ENCODE measurements at regions not wholly inside any gene's neighbourhood (a gene's known extent, or its start where the extent isn't known, plus 50 kb on each side); places are given as distances from the start of the nearest gene placed in this dataset.
"Not testable (repeated sequence)": the region's sequence is repeated elsewhere in the genome, so short reads cannot be mapped to it uniquely, and the experiment has no call there.

GRCh38 chr1:8151647-8152046 lies 125.5 kb upstream of the ERRFI1 start:
- Histone ChIP-seq H3K4me3 (no peak overlapping the region), H3K27ac (no peak overlapping the region), H3K79me2 (ENCODE audit: low read depth) (no peaks in the 10 kb centered on the region), H2AFZ (no peak overlapping the region), H3K36me3 (ENCODE audit: low read depth) (no peaks in the 10 kb centered on the region), H4K20me1 (ENCODE audit: insufficient read depth) (no peaks in the 10 kb centered on the region), H3F3A (ENCODE audit: insufficient read depth, low read depth) (peaks cover 33% of the 10 kb centered on the region), H3K27me3 (ENCODE audit: insufficient read depth, low read depth) (no peaks in the 10 kb centered on the region), H3K4me1 (replicated peaks; ENCODE audit: insufficient read depth) (peaks cover 30% of the 10 kb centered on the region), H3K4me2 (no peak overlapping the region), H3K9me2 (ENCODE audit: insufficient read depth) (no peaks in the 10 kb centered on the region), H3K9me3 (ENCODE audit: insufficient read depth, low read depth) (no peaks in the 10 kb centered on the region)
- TF ChIP-seq, protein P1, sequence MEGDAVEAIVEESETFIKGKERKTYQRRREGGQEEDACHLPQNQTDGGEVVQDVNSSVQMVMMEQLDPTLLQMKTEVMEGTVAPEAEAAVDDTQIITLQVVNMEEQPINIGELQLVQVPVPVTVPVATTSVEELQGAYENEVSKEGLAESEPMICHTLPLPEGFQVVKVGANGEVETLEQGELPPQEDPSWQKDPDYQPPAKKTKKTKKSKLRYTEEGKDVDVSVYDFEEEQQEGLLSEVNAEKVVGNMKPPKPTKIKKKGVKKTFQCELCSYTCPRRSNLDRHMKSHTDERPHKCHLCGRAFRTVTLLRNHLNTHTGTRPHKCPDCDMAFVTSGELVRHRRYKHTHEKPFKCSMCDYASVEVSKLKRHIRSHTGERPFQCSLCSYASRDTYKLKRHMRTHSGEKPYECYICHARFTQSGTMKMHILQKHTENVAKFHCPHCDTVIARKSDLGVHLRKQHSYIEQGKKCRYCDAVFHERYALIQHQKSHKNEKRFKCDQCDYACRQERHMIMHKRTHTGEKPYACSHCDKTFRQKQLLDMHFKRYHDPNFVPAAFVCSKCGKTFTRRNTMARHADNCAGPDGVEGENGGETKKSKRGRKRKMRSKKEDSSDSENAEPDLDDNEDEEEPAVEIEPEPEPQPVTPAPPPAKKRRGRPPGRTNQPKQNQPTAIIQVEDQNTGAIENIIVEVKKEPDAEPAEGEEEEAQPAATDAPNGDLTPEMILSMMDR (conservative IDR thresholded peaks at IDR 0.05), result no peak
- no peak for TF ChIP-seq EZH2 (IDR thresholded peaks at IDR 0.05; ENCODE audit: low read depth)
- no TSS peak for BruUV-seq (replicated peaks)
- CTCF ChIA-PET, result no interaction called here
- intact Hi-C loops (cut with micrococcal nuclease; ENCODE audit: unreplicated experiment), result loop anchor here (5.0 kb wide), 1 partner anchor 51 kb away; no protein-coding TSS in a partner anchor
- no peak for DNase-seq
- POLR2A ChIA-PET (ENCODE audit: unreplicated experiment), result interaction anchor here (0.7 kb wide), 1 partner anchor 1080 kb away, joined by 3 read pairs; no protein-coding TSS in a partner anchor

DNA sequence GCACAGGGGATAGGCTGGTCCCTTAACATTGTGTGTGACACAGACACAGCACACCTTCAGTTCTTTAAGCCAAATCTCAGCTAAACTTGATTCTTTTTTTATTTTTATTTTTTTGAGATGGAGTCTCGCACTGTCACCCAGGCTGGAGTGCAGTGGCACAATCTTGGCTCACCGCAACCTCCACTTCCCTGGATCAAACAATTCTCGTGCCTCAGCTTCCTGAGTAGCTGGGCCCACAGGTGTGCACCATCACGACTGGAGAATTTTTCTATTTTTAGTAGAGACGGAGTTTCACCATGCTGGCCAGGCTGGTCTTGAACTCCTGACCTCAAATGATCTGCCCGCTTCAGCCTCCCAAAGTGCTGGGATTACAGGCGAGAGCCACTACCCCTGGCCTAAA lies 123.6 kb upstream of the ERRFI1 start:
- DNase-seq; CTCF ChIA-PET; H3K9me3 ChIP-seq (ENCODE audit: insufficient read depth, low read depth); H3K9me2 ChIP-seq (ENCODE audit: insufficient read depth); H3K4me2 ChIP-seq; H3K27ac ChIP-seq; H2AFZ ChIP-seq; POLR2A ChIA-PET (ENCODE audit: unreplicated experiment); H3K79me2 ChIP-seq (ENCODE audit: low read depth); H3K4me3 ChIP-seq; H3K36me3 ChIP-seq (ENCODE audit: low read depth); H3K27me3 ChIP-seq (ENCODE audit: insufficient read depth, low read depth); H4K20me1 ChIP-seq (ENCODE audit: insufficient read depth); BruUV-seq (replicated peaks): not testable (repeated sequence)
- intact Hi-C loops (cut with micrococcal nuclease; ENCODE audit: unreplicated experiment), result loop anchor here (5.0 kb wide), 1 partner anchor 53 kb away; no protein-coding TSS in a partner anchor
- H3K4me1 ChIP-seq (replicated peaks; ENCODE audit: insufficient read depth), result peaks cover 11% of the 10 kb centered on the region
- H3F3A ChIP-seq (ENCODE audit: insufficient read depth, low read depth), result peaks cover 17% of the 10 kb centered on the region

DNA sequence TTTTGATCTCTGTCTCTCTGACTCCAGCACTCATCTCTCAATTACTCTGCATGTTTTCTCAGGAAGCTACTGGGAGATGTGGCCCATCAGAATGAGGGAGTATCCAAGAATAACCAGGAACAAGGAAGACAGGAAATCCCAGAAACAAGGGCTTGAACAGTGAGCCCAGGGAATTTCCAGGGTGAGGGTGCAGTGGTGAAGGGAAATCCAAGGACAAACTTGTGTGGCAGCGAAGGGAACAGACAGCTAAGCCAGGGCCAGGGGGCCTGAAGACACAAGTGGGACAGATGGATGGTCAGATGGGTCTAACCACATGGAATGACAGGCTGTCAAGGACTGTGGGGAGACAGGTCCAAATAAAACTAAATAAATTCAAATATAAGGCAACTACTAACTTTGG lies 121.8 kb upstream of the ERRFI1 start:
- TF ChIP-seq, protein P1 (conservative IDR thresholded peaks at IDR 0.05), result no peak
- TF ChIP-seq EZH2 (IDR thresholded peaks at IDR 0.05; ENCODE audit: low read depth), result no peak
- Histone ChIP-seq H4K20me1 (ENCODE audit: insufficient read depth) (no peaks in the 10 kb centered on the region), H3K9me2 (ENCODE audit: insufficient read depth) (no peaks in the 10 kb centered on the region), H3K4me1 (replicated peaks; ENCODE audit: insufficient read depth) (no peaks in the 10 kb centered on the region), H3K27me3 (ENCODE audit: insufficient read depth, low read depth) (no peaks in the 10 kb centered on the region), H3K79me2 (ENCODE audit: low read depth) (no peaks in the 10 kb centered on the region), H3K36me3 (ENCODE audit: low read depth) (no peaks in the 10 kb centered on the region), H3K4me2 (no peak overlapping the region), H3K4me3 (no peak overlapping the region), H2AFZ (no peak overlapping the region), H3K9me3 (ENCODE audit: insufficient read depth, low read depth) (no peaks in the 10 kb centered on the region), H3K27ac (no peak overlapping the region), H3F3A (ENCODE audit: insufficient read depth, low read depth) (peaks cover 3% of the 10 kb centered on the region; the same call in 1 of the 2 replicates)
- intact Hi-C loops (cut with micrococcal nuclease; ENCODE audit: unreplicated experiment), result no loop called here
- POLR2A ChIA-PET (ENCODE audit: unreplicated experiment), result interaction anchor here (0.6 kb wide), 1 partner anchor 95 kb away, joined by 7 read pairs; no protein-coding TSS in a partner anchor
- no TSS peak for BruUV-seq (replicated peaks)
- DNase-seq, result no peak
- CTCF ChIA-PET, result no interaction called here

GRCh38 chr1:8146257-8146855 lies 120.2 kb upstream of the ERRFI1 start:
- Histone ChIP-seq H3K27ac (no peak overlapping the region), H3K4me2 (no peak overlapping the region), H2AFZ (no peak overlapping the region), H3K9me3 (ENCODE audit: insufficient read depth, low read depth) (no peaks in the 10 kb centered on the region), H3K4me3 (no peak overlapping the region), H3K36me3 (ENCODE audit: low read depth) (no peaks in the 10 kb centered on the region), H3K4me1 (replicated peaks; ENCODE audit: insufficient read depth) (peaks cover 9% of the 10 kb centered on the region), H3K9me2 (ENCODE audit: insufficient read depth) (no peaks in the 10 kb centered on the region), H3F3A (ENCODE audit: insufficient read depth, low read depth) (no peaks in the 10 kb centered on the region; the same call in 1 of the 2 replicates), H3K79me2 (ENCODE audit: low read depth) (no peaks in the 10 kb centered on the region), H3K27me3 (ENCODE audit: insufficient read depth, low read depth) (no peaks in the 10 kb centered on the region), H4K20me1 (ENCODE audit: insufficient read depth) (no peaks in the 10 kb centered on the region)
- DNase-seq, result no peak
- intact Hi-C loops (cut with micrococcal nuclease; ENCODE audit: unreplicated experiment), result no loop called here
- TF ChIP-seq, protein P1 (conservative IDR thresholded peaks at IDR 0.05), result no peak
- no peak for TF ChIP-seq EZH2 (IDR thresholded peaks at IDR 0.05; ENCODE audit: low read depth)
- no TSS peak for BruUV-seq (replicated peaks)
- ChIA-PET POLR2A (ENCODE audit: unreplicated experiment) (no interaction called here), CTCF (interaction anchor here (0.5 kb wide), 1 partner anchor 13 kb away, joined by 3 read pairs; no protein-coding TSS in a partner anchor)

All from PC-9 (cell line).